Activated CD8-positive, alpha-beta T cell treated with anti-CD3 and anti-CD28 coated beads for 36 hours (primary cell): ENCODE measurements at regions not wholly inside any gene's neighbourhood (a gene's known extent, or its start where the extent isn't known, plus 50 kb on each side); places are given as distances from the start of the nearest gene placed in this dataset.

Experiments used
- ATAC-seq: fragments of 200-7000 bp; cut with Tn5 transposase; one replicate; pipeline ENCODE4 v1.10.0; 2021; ENCODE audit warnings: mild to moderate bottlenecking, moderate library complexity
- CTCF ChIA-PET: fragments of 350-600 bp; sonication (Branson Sonifier 250); formaldehyde crosslinking; loops from one replicate; lab custom pipeline; 2021; ENCODE audit warnings: antibody characterized with exemption; lab: Charles Lee
- POLR2A ChIA-PET: fragments of 350-600 bp; sonication (Branson Sonifier 250); formaldehyde crosslinking; loops from one replicate; lab custom pipeline; 2021; ENCODE audit warnings: antibody characterized with exemption; lab: Charles Lee
- DNase-seq: peaks from one replicate; pipeline ENCODE4 v3.0.0-alpha.2; 2020
- H3K27ac Mint-ChIP-seq: one replicate; pipeline ENCODE4 v1.8.0; 2021; ENCODE audit warnings: mild to moderate bottlenecking, mixed read lengths
- H3K27me3 Mint-ChIP-seq: one replicate; pipeline ENCODE4 v1.8.0; 2021; ENCODE audit warnings: mixed read lengths
- H3K36me3 Mint-ChIP-seq: one replicate; pipeline ENCODE4 v1.8.0; 2021; ENCODE audit warnings: low read depth, mixed read lengths
- H3K4me1 Mint-ChIP-seq: one replicate; pipeline ENCODE4 v1.8.0; 2021; ENCODE audit warnings: low read depth, mixed read lengths
- H3K4me3 Mint-ChIP-seq: one replicate; pipeline ENCODE4 v1.8.0; 2021; ENCODE audit warnings: mild to moderate bottlenecking, moderate library complexity, mixed read lengths
- H3K9me3 Mint-ChIP-seq: one replicate; pipeline ENCODE4 v1.8.0; 2021; ENCODE audit warnings: mixed read lengths
- intact Hi-C: fragments of 100-400 bp; cut with micrococcal nuclease; formaldehyde crosslinking; loops from one replicate; pipeline ENCODE4 v1.10.0; 2022
- TF ChIP-seq, protein P1 (sequence below): fragments of 200-600 bp; IDR thresholded peaks from one replicate; pipeline ENCODE4 v1.8.0; 2022; ENCODE audit warnings: antibody characterized with exemption, mild to moderate bottlenecking

DNA sequence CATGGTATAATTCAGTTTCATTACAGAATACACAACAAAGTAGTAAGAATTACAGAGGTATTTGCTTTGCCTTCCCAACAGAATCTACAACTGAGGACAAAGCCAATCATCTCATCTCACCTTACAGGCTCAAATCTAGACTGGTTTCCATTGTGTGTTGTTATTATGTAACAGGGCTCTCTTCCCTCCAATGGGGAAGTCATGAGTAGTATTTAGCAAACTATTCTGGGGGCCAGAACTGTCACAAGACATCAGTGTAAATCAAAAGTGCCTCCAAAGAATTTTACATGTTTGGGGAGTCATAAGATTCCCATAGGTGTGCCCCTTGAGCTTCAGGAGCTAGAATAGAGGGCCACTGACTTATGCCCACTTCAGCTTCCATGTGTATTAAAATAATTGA is 187.0 kb upstream of the EDNRB start:
- Mint-ChIP-seq H3K9me3 (no peaks in the 10 kb centered on the region), H3K4me1 (no peaks in the 10 kb centered on the region), H3K27ac (no peak overlapping the region), H3K4me3 (no peak overlapping the region), H3K36me3 (no peaks in the 10 kb centered on the region), H3K27me3 (no peaks in the 10 kb centered on the region)
- ChIA-PET POLR2A (no interaction called here), CTCF (interaction anchor here (1.4 kb wide), 1 partner anchor 15 kb away, joined by 6 read pairs; no protein-coding TSS in a partner anchor)
- ATAC-seq (no peak), DNase-seq (no peak)
- intact Hi-C loops: no loop called here
- TF ChIP-seq, protein P1, sequence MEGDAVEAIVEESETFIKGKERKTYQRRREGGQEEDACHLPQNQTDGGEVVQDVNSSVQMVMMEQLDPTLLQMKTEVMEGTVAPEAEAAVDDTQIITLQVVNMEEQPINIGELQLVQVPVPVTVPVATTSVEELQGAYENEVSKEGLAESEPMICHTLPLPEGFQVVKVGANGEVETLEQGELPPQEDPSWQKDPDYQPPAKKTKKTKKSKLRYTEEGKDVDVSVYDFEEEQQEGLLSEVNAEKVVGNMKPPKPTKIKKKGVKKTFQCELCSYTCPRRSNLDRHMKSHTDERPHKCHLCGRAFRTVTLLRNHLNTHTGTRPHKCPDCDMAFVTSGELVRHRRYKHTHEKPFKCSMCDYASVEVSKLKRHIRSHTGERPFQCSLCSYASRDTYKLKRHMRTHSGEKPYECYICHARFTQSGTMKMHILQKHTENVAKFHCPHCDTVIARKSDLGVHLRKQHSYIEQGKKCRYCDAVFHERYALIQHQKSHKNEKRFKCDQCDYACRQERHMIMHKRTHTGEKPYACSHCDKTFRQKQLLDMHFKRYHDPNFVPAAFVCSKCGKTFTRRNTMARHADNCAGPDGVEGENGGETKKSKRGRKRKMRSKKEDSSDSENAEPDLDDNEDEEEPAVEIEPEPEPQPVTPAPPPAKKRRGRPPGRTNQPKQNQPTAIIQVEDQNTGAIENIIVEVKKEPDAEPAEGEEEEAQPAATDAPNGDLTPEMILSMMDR: no peak

DNA sequence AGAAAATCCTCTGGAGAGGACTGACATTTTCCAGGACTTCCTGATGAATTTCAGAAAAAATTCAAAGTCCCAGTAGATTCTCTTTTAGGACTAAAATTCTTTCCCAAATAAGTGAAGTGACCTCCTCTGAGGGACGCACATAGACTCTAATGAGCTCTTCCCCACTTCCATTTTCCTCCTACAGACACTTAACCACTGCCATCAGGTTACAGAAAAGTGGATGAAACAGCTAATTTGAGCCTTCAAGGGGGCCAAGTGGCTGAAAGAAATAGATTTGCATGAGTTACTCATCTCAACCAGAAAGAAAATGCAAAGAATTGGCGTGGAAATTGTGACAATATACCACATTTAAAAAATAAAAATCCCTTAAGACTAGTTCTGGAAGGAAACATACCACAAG is 185.3 kb upstream of the EDNRB start:
- intact Hi-C loops: no loop called here
- POLR2A ChIA-PET: no interaction called here
- no peaks in the 10 kb centered on the region for H3K9me3 Mint-ChIP-seq
- no peaks in the 10 kb centered on the region for H3K27me3 Mint-ChIP-seq
- no peak for ATAC-seq
- no peaks in the 10 kb centered on the region for H3K36me3 Mint-ChIP-seq
- no peak overlapping the region for H3K4me3 Mint-ChIP-seq
- H3K27ac Mint-ChIP-seq: no peak overlapping the region
- no peaks in the 10 kb centered on the region for H3K4me1 Mint-ChIP-seq
- TF ChIP-seq, protein P1: no peak
- CTCF ChIA-PET: interaction anchor here (1.0 kb wide), 1 partner anchor 17 kb away, joined by 3 read pairs; no protein-coding TSS in a partner anchor
- no peak for DNase-seq

DNA sequence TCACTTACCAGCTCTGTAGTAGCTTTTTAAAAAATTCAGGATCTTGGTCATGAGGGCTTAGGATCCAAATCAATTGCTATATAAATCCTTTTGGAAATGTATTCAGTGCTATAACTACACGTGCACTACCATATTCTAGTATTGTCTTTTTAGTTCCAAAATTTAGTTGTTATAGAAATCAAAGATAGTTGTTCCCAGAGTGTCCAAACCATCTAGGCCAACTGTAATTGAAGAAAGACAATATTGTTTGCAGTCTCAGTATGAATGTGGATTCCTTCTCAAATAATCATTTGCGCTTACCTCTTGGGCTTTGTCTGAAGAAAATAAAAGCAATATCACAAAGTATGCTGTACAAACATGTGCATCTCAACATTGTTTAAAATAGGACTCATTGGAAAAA is 184.1 kb upstream of the EDNRB start:
- TF ChIP-seq, protein P1: no peak
- Mint-ChIP-seq H3K4me3 (no peak overlapping the region), H3K36me3 (no peaks in the 10 kb centered on the region), H3K4me1 (no peaks in the 10 kb centered on the region), H3K27ac (no peak overlapping the region), H3K9me3 (no peaks in the 10 kb centered on the region), H3K27me3 (no peaks in the 10 kb centered on the region)
- ChIA-PET POLR2A (no interaction called here), CTCF (interaction anchor here (1.5 kb wide), 1 partner anchor 19 kb away, joined by 4 read pairs; no protein-coding TSS in a partner anchor)
- ATAC-seq (no peak), DNase-seq (no peak)
- intact Hi-C loops: no loop called here

DNA sequence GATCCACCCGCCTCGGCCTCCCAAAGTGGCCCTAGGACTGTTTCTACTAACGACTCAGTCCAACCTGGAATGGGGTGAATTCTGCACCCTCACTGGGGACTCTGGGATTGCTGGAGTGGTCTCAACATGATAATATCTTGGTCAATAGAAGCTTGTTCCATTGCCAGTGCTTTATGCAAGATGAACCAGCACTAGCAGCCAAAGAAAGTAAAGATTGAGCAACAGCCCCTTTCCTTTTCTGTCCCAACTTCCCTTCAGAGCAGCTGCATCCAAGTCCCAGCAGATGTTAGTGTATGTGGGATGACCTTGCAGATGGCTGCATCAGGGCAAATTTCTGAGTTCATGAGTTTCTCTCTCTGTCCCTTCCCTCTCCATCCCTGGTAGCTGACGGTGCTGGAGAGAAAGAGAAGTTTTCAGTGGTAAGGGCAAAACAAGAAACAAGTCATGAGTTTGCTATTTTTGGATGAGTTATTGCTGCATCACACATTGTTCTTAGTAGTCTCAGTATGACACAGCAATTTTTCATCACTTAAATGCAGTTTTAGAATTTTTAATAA is 183.6 kb upstream of the EDNRB start:
- Mint-ChIP-seq H3K4me1 (no peaks in the 10 kb centered on the region), H3K9me3 (no peaks in the 10 kb centered on the region), H3K27me3 (peaks cover 2% of the 10 kb centered on the region), H3K36me3 (no peaks in the 10 kb centered on the region), H3K27ac (no peak overlapping the region), H3K4me3 (no peak overlapping the region)
- TF ChIP-seq, protein P1: no peak
- ChIA-PET CTCF (interaction anchor here (1.5 kb wide), 1 partner anchor 19 kb away, joined by 4 read pairs; no protein-coding TSS in a partner anchor), POLR2A (no interaction called here)
- intact Hi-C loops: no loop called here
- no peak for ATAC-seq
- no peak for DNase-seq

DNA sequence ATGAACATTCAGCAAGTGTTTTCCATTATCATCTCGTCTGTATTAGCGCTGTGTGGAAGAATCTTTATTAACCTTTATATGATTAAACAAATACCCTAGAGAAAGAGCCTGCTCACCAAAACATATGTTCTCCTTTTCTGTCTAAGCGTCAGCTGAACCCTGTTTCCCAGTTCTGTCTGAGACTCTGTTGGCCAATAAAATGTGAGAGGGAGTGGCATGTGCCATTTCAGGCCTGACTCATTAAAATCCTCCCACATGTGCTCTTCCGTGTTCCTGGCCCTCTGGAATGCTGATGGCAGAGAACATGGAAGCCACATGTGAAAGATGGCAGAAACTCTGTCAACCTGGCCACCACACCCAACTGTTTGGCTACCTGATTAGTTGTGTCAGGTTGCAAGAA is 181.9 kb upstream of the EDNRB start:
- H3K36me3 Mint-ChIP-seq: no peaks in the 10 kb centered on the region
- ATAC-seq (no peak), DNase-seq (no peak)
- no peaks in the 10 kb centered on the region for H3K9me3 Mint-ChIP-seq
- intact Hi-C loops: no loop called here
- no peaks in the 10 kb centered on the region for H3K4me1 Mint-ChIP-seq
- ChIA-PET CTCF (interaction anchor here (1.0 kb wide), 1 partner anchor 21 kb away, joined by 4 read pairs; no protein-coding TSS in a partner anchor), POLR2A (no interaction called here)
- peaks cover 2% of the 10 kb centered on the region for H3K27me3 Mint-ChIP-seq
- TF ChIP-seq, protein P1: no peak
- H3K4me3 Mint-ChIP-seq: no peak overlapping the region
- H3K27ac Mint-ChIP-seq: no peak overlapping the region
